ENCODE measurements at regions not wholly inside any gene's neighbourhood (a gene's known extent, or its start where the extent isn't known, plus 50 kb on each side); places are given as distances from the start of the nearest gene placed in this dataset.

- intact Hi-C loops (cut with DNase I), result no loop called here
- H3K4me1 ChIP-seq, result peaks cover 0 to 58% (median 30%) of the 10 kb centered on the region in 9 donors
- H3K27ac ChIP-seq, result peak overlapping the region in 2 of 10 donors; percentile 8 to 43
- H3K27me3 ChIP-seq, result no peaks in the 10 kb centered on the region
- TF ChIP-seq CTCF (IDR thresholded peaks at IDR 0.05), result no peak
- DNase-seq (no peak), ATAC-seq (peak in 4 of 8 donors; percentile 32 to 77 (median 52))
- no peaks in the 10 kb centered on the region for H3K36me3 ChIP-seq
- H3K9me3 ChIP-seq, result no peaks in the 10 kb centered on the region
- WGBS, 2 donors, result 51 to 56% methylated on average over 5 of the region's 5 CpGs
- no peak overlapping the region for H3K4me3 ChIP-seq
Measured at GRCh38 chr4:71266090-71266794, 72.6 kb upstream of the SLC4A4 start.

- Histone ChIP-seq H3K4me3 (no peak overlapping the region), H3K27me3 (no peaks in the 10 kb centered on the region), H3K27ac (no peak overlapping the region), H3K4me1 (peaks cover 0 to 48% (median 23%) of the 10 kb centered on the region in 9 donors), H3K9me3 (no peaks in the 10 kb centered on the region), H3K36me3 (no peaks in the 10 kb centered on the region)
- WGBS, 2 donors, result 90 to 91% methylated on average over 1 of the region's 1 CpG
- intact Hi-C loops (cut with DNase I), result no loop called here
- DNase-seq, result no peak
- ATAC-seq, result peak in 1 of 8 donors; percentile 9
- TF ChIP-seq CTCF (IDR thresholded peaks at IDR 0.05), result no peak
Measured at GRCh38 chr4:71267244-71267643, 71.6 kb upstream of the SLC4A4 start.

GRCh38 chr4:71268166-71268565, 70.7 kb upstream of the SLC4A4 start:
- ATAC-seq (no peak), DNase-seq (no peak)
- no peak overlapping the region for H3K4me3 ChIP-seq
- no peak overlapping the region for H3K27ac ChIP-seq
- no peaks in the 10 kb centered on the region for H3K27me3 ChIP-seq
- peaks cover 0 to 42% (median 22%) of the 10 kb centered on the region in 9 donors for H3K4me1 ChIP-seq
- H3K9me3 ChIP-seq, result no peaks in the 10 kb centered on the region
- no peak for TF ChIP-seq CTCF (IDR thresholded peaks at IDR 0.05)
- WGBS, 2 donors, result 51 to 56% methylated on average over 4 of the region's 4 CpGs
- no peaks in the 10 kb centered on the region for H3K36me3 ChIP-seq
- intact Hi-C loops (cut with DNase I), result no loop called here

- peaks cover 0 to 40% (median 22%) of the 10 kb centered on the region in 9 donors for H3K4me1 ChIP-seq
- DNase-seq (no peak), ATAC-seq (no peak)
- no peak overlapping the region for H3K27ac ChIP-seq
- no peak overlapping the region for H3K4me3 ChIP-seq
- intact Hi-C loops (cut with DNase I), result no loop called here
- no peak for TF ChIP-seq CTCF (IDR thresholded peaks at IDR 0.05)
- 88 to 94% methylated on average over 5 of the region's 5 CpGs for WGBS, 2 donors
- H3K9me3 ChIP-seq, result no peaks in the 10 kb centered on the region
- no peaks in the 10 kb centered on the region for H3K36me3 ChIP-seq
- H3K27me3 ChIP-seq, result no peaks in the 10 kb centered on the region
Measured at GRCh38 chr4:71269233-71269632, 69.6 kb upstream of the SLC4A4 start.
